Endodermal cell (in vitro differentiated cells): ENCODE measurements at regions not wholly inside any gene's neighbourhood (a gene's known extent, or its start where the extent isn't known, plus 50 kb on each side); places are given as distances from the start of the nearest gene placed in this dataset.

Source experiments
- DNase-seq: peaks from one replicate; pipeline ENCODE4 v3.0.0-alpha.2; 2017
- H3K27ac ChIP-seq: 2 replicates; pipeline ENCODE4 v1.5.1; 2013; ENCODE audit warnings: mild to moderate bottlenecking, low read depth, low read length, moderate library complexity
- H3K27me3 ChIP-seq: 2 replicates; pipeline ENCODE4 v1.6.1; 2013; ENCODE audit warnings: mild to moderate bottlenecking, low read length, moderate library complexity; ENCODE audit not compliant: insufficient read depth, control insufficient read depth, poor library complexity, severe bottlenecking
- H3K36me3 ChIP-seq: 2 replicates; pipeline ENCODE4 v1.7.0; 2013; ENCODE audit warnings: mild to moderate bottlenecking, low read length, moderate library complexity; ENCODE audit not compliant: control insufficient read depth, insufficient read depth
- H3K4me1 ChIP-seq: one replicate; pipeline ENCODE4 v1.7.0; 2013; ENCODE audit warnings: low read length; ENCODE audit not compliant: control insufficient read depth, insufficient read depth
- H3K4me3 ChIP-seq: 2 replicates; pipeline ENCODE4 v1.5.1; 2013; ENCODE audit warnings: mild to moderate bottlenecking, low read length, moderate library complexity
- H3K9ac ChIP-seq: 2 replicates; pipeline ENCODE4 v1.6.1; 2013; ENCODE audit warnings: mild to moderate bottlenecking, low read length, moderate library complexity; ENCODE audit not compliant: poor library complexity, severe bottlenecking; ENCODE audit errors: extremely low read depth
- H3K9me3 ChIP-seq: 2 replicates; pipeline ENCODE4 v1.6.1; 2013; ENCODE audit warnings: mild to moderate bottlenecking, low read length, moderate library complexity; ENCODE audit not compliant: control insufficient read depth
- H3K27ac Mint-ChIP-seq: 2 replicates; pipeline ENCODE4 v1.8.0; 2020; ENCODE audit warnings: mixed read lengths
- H3K27me3 Mint-ChIP-seq: 2 replicates; pipeline ENCODE4 v1.8.0; 2021; ENCODE audit warnings: mild to moderate bottlenecking, mixed read lengths; ENCODE audit not compliant: insufficient read depth
- H3K36me3 Mint-ChIP-seq: 2 replicates; pipeline ENCODE4 v1.8.0; 2020; ENCODE audit warnings: low read depth, mixed read lengths
- H3K4me1 Mint-ChIP-seq: 2 replicates; pipeline ENCODE4 v1.8.0; 2020; ENCODE audit warnings: mixed read lengths
- H3K4me3 Mint-ChIP-seq: 2 replicates; pipeline ENCODE4 v1.8.0; 2020; ENCODE audit warnings: mild to moderate bottlenecking, moderate library complexity, mixed read lengths
- H3K9me3 Mint-ChIP-seq: 2 replicates; pipeline ENCODE4 v1.8.0; 2020; ENCODE audit warnings: mild to moderate bottlenecking, mixed read lengths
- CTCF ChIP-seq: fragments of 200-600 bp; sonication (generic); conservative IDR thresholded peaks from 2 replicates; pipeline ENCODE4 v1.5.0; 2021; ENCODE audit warnings: antibody characterized with exemption, mild to moderate bottlenecking
- WGBS, 2 experiments: methylation state at CpG; one replicate each; pipeline versions ENCODE4 v1.1.5 to v1.1.7; 2013; ENCODE audit warnings: missing lambda C conversion rate in 2 of 2, mixed read lengths in 1 of 2; ENCODE audit not compliant: insufficient coverage in 1 of 2, insufficient read length in 1 of 2; 5-methylcytosine and 5-hydroxymethylcytosine counted together

- Histone ChIP-seq H3K36me3 (no peaks in the 10 kb centered on the region), H3K9ac (no peak overlapping the region), H3K4me1 (no peaks in the 10 kb centered on the region), H3K27ac (no peak overlapping the region), H3K4me3 (no peak overlapping the region), H3K27me3 (no peaks in the 10 kb centered on the region), H3K9me3 (no peaks in the 10 kb centered on the region)
- Mint-ChIP-seq H3K27ac (no peak overlapping the region), H3K4me1 (peaks cover 18% of the 10 kb centered on the region), H3K9me3 (no peaks in the 10 kb centered on the region), H3K36me3 (no peaks in the 10 kb centered on the region), H3K27me3 (no peaks in the 10 kb centered on the region), H3K4me3 (no peak overlapping the region)
- no peak for DNase-seq
- no peak for TF ChIP-seq CTCF
- 85 to 94% methylated on average over 3 of the region's 3 CpGs for WGBS, 2 experiments
Measured at GRCh38 chr3:135374571-135374970, 579.5 kb downstream of the EPHB1 start.

GRCh38 chr3:135382188-135382587, 583.3 kb upstream of the PPP2R3A start:
- DNase-seq, result no peak

GRCh38 chr3:135382621-135383020, 582.9 kb upstream of the PPP2R3A start:
- Mint-ChIP-seq H3K4me3 (no peak overlapping the region), H3K9me3 (no peaks in the 10 kb centered on the region), H3K4me1 (peaks cover 12% of the 10 kb centered on the region), H3K27me3 (no peaks in the 10 kb centered on the region), H3K36me3 (no peaks in the 10 kb centered on the region), H3K27ac (no peak overlapping the region)
- no peak for DNase-seq
- no peaks in the 10 kb centered on the region for H3K27me3 ChIP-seq
- H3K27ac ChIP-seq, result no peak overlapping the region
- 87 to 92% methylated on average over 3 of the region's 3 CpGs for WGBS, 2 experiments
- no peaks in the 10 kb centered on the region for H3K9me3 ChIP-seq
- H3K4me3 ChIP-seq, result no peak overlapping the region
- no peaks in the 10 kb centered on the region for H3K36me3 ChIP-seq
- H3K9ac ChIP-seq, result no peak overlapping the region
- H3K4me1 ChIP-seq, result no peaks in the 10 kb centered on the region
- TF ChIP-seq CTCF, result no peak

More at GRCh38 chr3:135382188-135382587, 583.3 kb upstream of the PPP2R3A start:
- H3K27ac ChIP-seq, result no peak overlapping the region
- no peak for TF ChIP-seq CTCF
- no peaks in the 10 kb centered on the region for H3K36me3 ChIP-seq
- Mint-ChIP-seq H3K36me3 (no peaks in the 10 kb centered on the region), H3K4me3 (no peak overlapping the region), H3K4me1 (peaks cover 12% of the 10 kb centered on the region), H3K27ac (no peak overlapping the region), H3K27me3 (no peaks in the 10 kb centered on the region), H3K9me3 (no peaks in the 10 kb centered on the region)
- no peaks in the 10 kb centered on the region for H3K4me1 ChIP-seq
- no peaks in the 10 kb centered on the region for H3K9me3 ChIP-seq
- H3K4me3 ChIP-seq, result no peak overlapping the region
- WGBS, 2 experiments, result 80 to 91% methylated on average over 1 to 3 of the region's 3 CpGs
- no peaks in the 10 kb centered on the region for H3K27me3 ChIP-seq
- H3K9ac ChIP-seq, result no peak overlapping the region
